MCF 10A (cell line): ENCODE measurements at regions not wholly inside any gene's neighbourhood (a gene's known extent, or its start where the extent isn't known, plus 50 kb on each side); places are given as distances from the start of the nearest gene placed in this dataset.
A peak's percentile ranks its signal among the peaks of the same experiment; 100 is the strongest.
"Not testable (repeated sequence)": the region's sequence is repeated elsewhere in the genome, so short reads cannot be mapped to it uniquely, and the experiment has no call there.

Experiments used
- BruUV-seq: library from RNA; stranded (reverse); fragments of 400-500 nt; replicated peaks from 2 replicates; lab custom pipeline; 2021; lab: Mats Ljungman, UMichigan
- CTCF ChIA-PET: fragments of 300-600 bp; sonication (Branson Sonifier 250); formaldehyde crosslinking; extraction: SDS; loops from one replicate; lab custom pipeline; 2021; ENCODE audit warnings: antibody characterized with exemption, inconsistent platforms; lab: Yijun Ruan, JAX
- POLR2A ChIA-PET: fragments of 300-600, 350-650 bp; sonication (Branson Sonifier 250); formaldehyde crosslinking; extraction: SDS; loops from one replicate; lab custom pipeline; 2020; ENCODE audit warnings: antibody characterized with exemption, inconsistent platforms; lab: Yijun Ruan, JAX
- DNase-seq: peaks from one replicate; pipeline ENCODE4 v3.0.0-alpha.2; 2018; ENCODE audit not compliant: unreplicated experiment
- H3K27ac Mint-ChIP-seq: one replicate; pipeline ENCODE4 v1.8.0; 2022; ENCODE audit warnings: mild to moderate bottlenecking, low read depth, mixed read lengths; ENCODE audit not compliant: unreplicated experiment
- H3K27me3 Mint-ChIP-seq: one replicate; pipeline ENCODE4 v1.8.0; 2022; ENCODE audit warnings: mixed read lengths; ENCODE audit not compliant: insufficient read depth, unreplicated experiment
- H3K36me3 Mint-ChIP-seq: one replicate; pipeline ENCODE4 v1.8.0; 2022; ENCODE audit warnings: mild to moderate bottlenecking, moderate library complexity, mixed read lengths; ENCODE audit not compliant: insufficient read depth, unreplicated experiment
- H3K4me1 Mint-ChIP-seq: one replicate; pipeline ENCODE4 v1.8.0; 2022; ENCODE audit warnings: mixed read lengths; ENCODE audit not compliant: insufficient read depth, unreplicated experiment
- H3K4me3 Mint-ChIP-seq: one replicate; pipeline ENCODE4 v1.8.0; 2022; ENCODE audit warnings: mild to moderate bottlenecking, moderate library complexity, mixed read lengths; ENCODE audit not compliant: unreplicated experiment
- H3K9me3 Mint-ChIP-seq: one replicate; pipeline ENCODE4 v1.8.0; 2022; ENCODE audit warnings: mixed read lengths; ENCODE audit not compliant: unreplicated experiment
- CTCF ChIP-seq: fragments of 200-600 bp; IDR thresholded peaks from one replicate; pipeline ENCODE4 v1.8.0; 2022; ENCODE audit warnings: antibody characterized with exemption, mild to moderate bottlenecking; ENCODE audit not compliant: unreplicated experiment
- intact Hi-C: fragments of 100-400 bp; cut with micrococcal nuclease; formaldehyde crosslinking; loops from 2 replicates; pipeline ENCODE4 v1.14.1; 2022

GRCh38 chr14:106710187-106710586 is 1183.8 kb downstream of the TMEM121 start:
- H3K36me3 Mint-ChIP-seq, BruUV-seq, DNase-seq, CTCF ChIA-PET, POLR2A ChIA-PET, H3K9me3 Mint-ChIP-seq, H3K4me3 Mint-ChIP-seq, intact Hi-C loops, H3K27ac Mint-ChIP-seq, H3K4me1 Mint-ChIP-seq: not testable (repeated sequence)
- peaks cover 59% of the 10 kb centered on the region for H3K27me3 Mint-ChIP-seq

GRCh38 chr14:106712513-106712912 is 1186.1 kb downstream of the TMEM121 start:
- BruUV-seq, intact Hi-C loops, H3K4me3 Mint-ChIP-seq, H3K36me3 Mint-ChIP-seq, POLR2A ChIA-PET, H3K9me3 Mint-ChIP-seq, H3K27ac Mint-ChIP-seq, DNase-seq, H3K4me1 Mint-ChIP-seq: not testable (repeated sequence)
- peaks cover 65% of the 10 kb centered on the region for H3K27me3 Mint-ChIP-seq
- CTCF ChIA-PET = interaction anchor here (0.8 to 1.8 kb wide), 3 partner anchors 50 to 53 kb away, joined by 3 to 5 read pairs (median 5); no protein-coding TSS in a partner anchor

- DNase-seq, intact Hi-C loops, H3K4me3 Mint-ChIP-seq, H3K27ac Mint-ChIP-seq, BruUV-seq, CTCF ChIA-PET, POLR2A ChIA-PET, H3K4me1 Mint-ChIP-seq, H3K36me3 Mint-ChIP-seq, H3K9me3 Mint-ChIP-seq: not testable (repeated sequence)
- peaks cover 64% of the 10 kb centered on the region for H3K27me3 Mint-ChIP-seq
Observed at GRCh38 chr14:106714446-106715428, 1188.4 kb downstream of the TMEM121 start.

- H3K4me1 Mint-ChIP-seq, DNase-seq: not testable (repeated sequence)
Observed at GRCh38 chr14:106717544-106717943, 1191.2 kb downstream of the TMEM121 start.

GRCh38 chr14:106719880-106720279 is 1193.5 kb downstream of the TMEM121 start:
- H3K27me3 Mint-ChIP-seq = peaks cover 69% of the 10 kb centered on the region
- H3K27ac Mint-ChIP-seq, POLR2A ChIA-PET, H3K4me1 Mint-ChIP-seq, BruUV-seq, DNase-seq, H3K9me3 Mint-ChIP-seq, H3K4me3 Mint-ChIP-seq, H3K36me3 Mint-ChIP-seq: not testable (repeated sequence)
- intact Hi-C loops = loop anchor here (10.0 kb wide), 1 partner anchor 55 kb away; no protein-coding TSS in a partner anchor
- CTCF ChIA-PET = interaction anchor here (1.0 to 2.0 kb wide), 3 partner anchors 56 to 153 kb away, joined by 3 to 6 read pairs (median 5); no protein-coding TSS in a partner anchor

More at GRCh38 chr14:106717544-106717943, 1191.2 kb downstream of the TMEM121 start:
- intact Hi-C loops, H3K4me3 Mint-ChIP-seq, H3K36me3 Mint-ChIP-seq, H3K27ac Mint-ChIP-seq, H3K9me3 Mint-ChIP-seq, POLR2A ChIA-PET, BruUV-seq: not testable (repeated sequence)
- CTCF ChIA-PET = interaction anchor here (0.6 to 1.3 kb wide), 3 partner anchors 12 to 57 kb away, joined by 3 to 4 read pairs (median 3); no protein-coding TSS in a partner anchor
- peak; percentile 36 for TF ChIP-seq CTCF
- peaks cover 59% of the 10 kb centered on the region for H3K27me3 Mint-ChIP-seq

- BruUV-seq, H3K9me3 Mint-ChIP-seq, DNase-seq, H3K27ac Mint-ChIP-seq, H3K4me3 Mint-ChIP-seq, H3K4me1 Mint-ChIP-seq, H3K36me3 Mint-ChIP-seq, POLR2A ChIA-PET, CTCF ChIA-PET: not testable (repeated sequence)
- intact Hi-C loops = loop anchor here (10.0 kb wide), 1 partner anchor 57 kb away; no protein-coding TSS in a partner anchor
- peaks cover 59% of the 10 kb centered on the region for H3K27me3 Mint-ChIP-seq
Observed at GRCh38 chr14:106721926-106722325, 1195.5 kb downstream of the TMEM121 start.

- H3K4me3 Mint-ChIP-seq, DNase-seq, BruUV-seq, CTCF ChIA-PET, H3K27ac Mint-ChIP-seq, H3K36me3 Mint-ChIP-seq, H3K4me1 Mint-ChIP-seq, H3K9me3 Mint-ChIP-seq: not testable (repeated sequence)
- POLR2A ChIA-PET = interaction anchor here (0.7 kb wide), 1 partner anchor 28 kb away, joined by 3 read pairs; no protein-coding TSS in a partner anchor
- intact Hi-C loops = loop anchor here (10.0 kb wide), 1 partner anchor 58 kb away; no protein-coding TSS in a partner anchor
- H3K27me3 Mint-ChIP-seq = peaks cover 59% of the 10 kb centered on the region
Observed at GRCh38 chr14:106722813-106723687, 1196.7 kb downstream of the TMEM121 start.
